ENCODE measurements at regions not wholly inside any gene's neighbourhood (a gene's known extent, or its start where the extent isn't known, plus 50 kb on each side); places are given as distances from the start of the nearest gene placed in this dataset.

DNA sequence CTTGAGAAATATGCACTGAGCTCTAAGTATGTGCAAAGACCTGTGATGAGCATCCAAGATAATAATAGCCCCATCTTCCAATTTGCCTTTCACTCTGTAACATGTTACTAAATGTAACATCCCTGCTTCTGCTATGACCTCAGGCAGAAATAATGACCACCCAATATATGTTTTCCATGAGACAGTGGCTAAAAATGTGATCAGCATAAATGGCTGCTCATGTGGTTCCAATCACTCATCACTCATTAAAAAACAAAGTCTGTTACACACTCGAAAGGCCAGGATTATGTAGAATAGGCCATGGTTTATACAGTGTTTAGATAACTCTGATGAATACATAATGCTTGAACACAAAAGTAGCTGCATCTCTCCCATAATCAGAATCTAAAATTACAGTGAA, 71.4 kb upstream of the MOCS2 start:
- TF ChIP-seq, protein P1, sequence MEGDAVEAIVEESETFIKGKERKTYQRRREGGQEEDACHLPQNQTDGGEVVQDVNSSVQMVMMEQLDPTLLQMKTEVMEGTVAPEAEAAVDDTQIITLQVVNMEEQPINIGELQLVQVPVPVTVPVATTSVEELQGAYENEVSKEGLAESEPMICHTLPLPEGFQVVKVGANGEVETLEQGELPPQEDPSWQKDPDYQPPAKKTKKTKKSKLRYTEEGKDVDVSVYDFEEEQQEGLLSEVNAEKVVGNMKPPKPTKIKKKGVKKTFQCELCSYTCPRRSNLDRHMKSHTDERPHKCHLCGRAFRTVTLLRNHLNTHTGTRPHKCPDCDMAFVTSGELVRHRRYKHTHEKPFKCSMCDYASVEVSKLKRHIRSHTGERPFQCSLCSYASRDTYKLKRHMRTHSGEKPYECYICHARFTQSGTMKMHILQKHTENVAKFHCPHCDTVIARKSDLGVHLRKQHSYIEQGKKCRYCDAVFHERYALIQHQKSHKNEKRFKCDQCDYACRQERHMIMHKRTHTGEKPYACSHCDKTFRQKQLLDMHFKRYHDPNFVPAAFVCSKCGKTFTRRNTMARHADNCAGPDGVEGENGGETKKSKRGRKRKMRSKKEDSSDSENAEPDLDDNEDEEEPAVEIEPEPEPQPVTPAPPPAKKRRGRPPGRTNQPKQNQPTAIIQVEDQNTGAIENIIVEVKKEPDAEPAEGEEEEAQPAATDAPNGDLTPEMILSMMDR (IDR thresholded peaks at IDR 0.05) = no peak
- TF ChIP-seq POLR2A (IDR thresholded peaks at IDR 0.05) = no peak

Data from heart left ventricle (tissue), 13 donors.